IMR-90 (cell line): ENCODE measurements at regions not wholly inside any gene's neighbourhood (a gene's known extent, or its start where the extent isn't known, plus 50 kb on each side); places are given as distances from the start of the nearest gene placed in this dataset.

Source experiments
- ATAC-seq: fragments of 200-7000 bp; cut with Tn5 transposase; 2 replicates; pipeline ENCODE4 v1.9.1; 2020; ENCODE audit warnings: low read depth, mild to moderate bottlenecking, moderate library complexity
- BruUV-seq: library from RNA; stranded (reverse); fragments of 400-500 nt; replicated peaks from 2 replicates; lab custom pipeline; 2021; lab: Mats Ljungman, UMichigan
- CTCF ChIA-PET: fragments of 300-600 bp; formaldehyde crosslinking; extraction: SDS; loops from one replicate; lab custom pipeline; 2021; ENCODE audit warnings: antibody characterized with exemption; lab: Yijun Ruan, JAX
- POLR2A ChIA-PET: fragments of 300-600 bp; sonication (Branson Sonifier 250); formaldehyde crosslinking; loops from one replicate; lab custom pipeline; 2022; ENCODE audit warnings: antibody characterized with exemption; ENCODE audit not compliant: unreplicated experiment; lab: Charles Lee
- DNase-seq: peaks from one replicate; pipeline ENCODE4 v3.0.0; 2013
- H2AFZ ChIP-seq: replicated peaks from 2 replicates; pipeline ENCODE3; 2013; ENCODE audit warnings: low read length, mild to moderate bottlenecking; ENCODE audit not compliant: poor library complexity
- H2AK5ac ChIP-seq: 2 replicates; pipeline ENCODE4 v1.6.1; 2013; ENCODE audit warnings: low read depth, low read length, inconsistent platforms
- H2AK9ac ChIP-seq: replicated peaks from 2 replicates; pipeline ENCODE3; 2013; ENCODE audit warnings: mild to moderate bottlenecking, low read depth, low read length, moderate library complexity; ENCODE audit not compliant: poor library complexity
- H2BK120ac ChIP-seq: 2 replicates; pipeline ENCODE4 v1.6.1; 2013; ENCODE audit warnings: low read depth, low read length, inconsistent platforms
- H2BK15ac ChIP-seq: 3 replicates; pipeline ENCODE4 v1.6.1; 2013; ENCODE audit warnings: low read depth, low read length, inconsistent platforms
- H2BK20ac ChIP-seq: 2 replicates; pipeline ENCODE4 v1.6.1; 2013; ENCODE audit warnings: low read depth, mild to moderate bottlenecking, inconsistent platforms, low read length, moderate library complexity
- H2BK5ac ChIP-seq: 2 replicates; pipeline ENCODE4 v1.6.1; 2013; ENCODE audit warnings: mild to moderate bottlenecking, low read depth, low read length, inconsistent platforms; ENCODE audit not compliant: poor library complexity, severe bottlenecking
- H3K14ac ChIP-seq: replicated peaks from 2 replicates; pipeline ENCODE4 v1.6.1; 2013; ENCODE audit warnings: low read depth, low read length, inconsistent platforms
- H3K18ac ChIP-seq: 2 replicates; pipeline ENCODE4 v1.6.1; 2013; ENCODE audit warnings: low read depth, low read length, control low read depth
- H3K23ac ChIP-seq: 2 replicates; pipeline ENCODE4 v1.6.1; 2013; ENCODE audit warnings: low read depth, low read length, inconsistent platforms
- H3K27ac ChIP-seq: 2 replicates; pipeline ENCODE4 v1.5.1; 2013; ENCODE audit warnings: mild to moderate bottlenecking, control low read depth, low read length; ENCODE audit not compliant: insufficient read depth
- H3K27me3 ChIP-seq: 2 replicates; pipeline ENCODE4 v1.6.1; 2013; ENCODE audit warnings: low read length; ENCODE audit not compliant: control insufficient read depth, insufficient read depth
- H3K36me3 ChIP-seq: 2 replicates; pipeline ENCODE4 v1.6.1; 2013; ENCODE audit warnings: low read length, mixed read lengths; ENCODE audit not compliant: control insufficient read depth, insufficient read depth
- H3K4ac ChIP-seq: 2 replicates; pipeline ENCODE4 v1.6.1; 2013; ENCODE audit warnings: low read depth, low read length, inconsistent platforms
- H3K4me1 ChIP-seq: 2 replicates; pipeline ENCODE4 v1.6.1; 2013; ENCODE audit warnings: low read length, mixed read lengths; ENCODE audit not compliant: control insufficient read depth, insufficient read depth
- H3K4me2 ChIP-seq: 2 replicates; pipeline ENCODE4 v1.6.1; 2013; ENCODE audit warnings: low read depth, mild to moderate bottlenecking, control low read depth, low read length, moderate library complexity
- H3K4me3 ChIP-seq: 2 replicates; pipeline ENCODE4 v1.5.1; 2013; ENCODE audit warnings: low read depth, mild to moderate bottlenecking, control low read depth, low read length, moderate library complexity; ENCODE audit not compliant: insufficient read depth
- H3K56ac ChIP-seq: 2 replicates; pipeline ENCODE4 v1.6.1; 2013; ENCODE audit warnings: low read length, inconsistent platforms; ENCODE audit not compliant: insufficient read depth; ENCODE audit errors: extremely low read depth
- H3K79me1 ChIP-seq, 2 experiments: 2 replicates each; pipeline ENCODE4 v1.6.1; 2013; ENCODE audit warnings: low read length in 2 of 2, inconsistent platforms in 1 of 2, low read depth in 1 of 2
- H3K9ac ChIP-seq: 2 replicates; pipeline ENCODE4 v1.6.1; 2013; ENCODE audit warnings: low read depth, low read length, control low read depth
- H3K9me1 ChIP-seq: 2 replicates; pipeline ENCODE4 v1.6.1; 2013; ENCODE audit warnings: low read length, inconsistent platforms; ENCODE audit not compliant: insufficient read depth
- H3K9me3 ChIP-seq: 2 replicates; pipeline ENCODE4 v1.6.1; 2013; ENCODE audit warnings: low read length; ENCODE audit not compliant: control insufficient read depth, insufficient read depth
- H4K20me1 ChIP-seq: 2 replicates; pipeline ENCODE4 v1.6.1; 2013; ENCODE audit warnings: low read length, inconsistent platforms; ENCODE audit not compliant: insufficient read depth
- H4K5ac ChIP-seq: 2 replicates; pipeline ENCODE4 v1.6.1; 2013; ENCODE audit warnings: mild to moderate bottlenecking, low read depth, low read length, control low read depth
- H4K8ac ChIP-seq, 2 experiments: 2 replicates each; pipeline ENCODE4 v1.6.1; 2013; ENCODE audit warnings: low read depth in 2 of 2, low read length in 2 of 2, control low read depth in 1 of 2, inconsistent platforms in 1 of 2
- H4K91ac ChIP-seq: 2 replicates; pipeline ENCODE4 v1.6.1; 2013; ENCODE audit warnings: low read depth, low read length, inconsistent platforms; ENCODE audit not compliant: insufficient read depth
- BHLHE40 ChIP-seq: fragments of 150-350 bp; IDR thresholded peaks from 2 replicates; pipeline ENCODE4 v1.6.1; 2016; ENCODE audit warnings: mild to moderate bottlenecking, low read depth, low read length
- CEBPB ChIP-seq: IDR thresholded peaks from 2 replicates; pipeline ENCODE4 v1.6.1; 2012; ENCODE audit warnings: low read depth, low read length, improper control_type of control experiment
- CHD1 ChIP-seq: IDR thresholded peaks from 2 replicates; pipeline ENCODE4 v1.6.1; 2012; ENCODE audit warnings: low read depth, low read length, improper control_type of control experiment
- FOS ChIP-seq: fragments of 150-350 bp; IDR thresholded peaks from 2 replicates; pipeline ENCODE4 v1.6.1; 2016; ENCODE audit warnings: low read depth, low read length
- MAFK ChIP-seq: IDR thresholded peaks from 2 replicates; pipeline ENCODE4 v1.6.1; 2012; ENCODE audit warnings: low read depth, low read length, improper control_type of control experiment
- MAZ ChIP-seq: IDR thresholded peaks from 2 replicates; pipeline ENCODE4 v1.6.1; 2012; ENCODE audit warnings: low read depth, mild to moderate bottlenecking, low read length, improper control_type of control experiment, moderate library complexity, borderline replicate concordance
- MXI1 ChIP-seq: IDR thresholded peaks from 2 replicates; pipeline ENCODE4 v1.6.1; 2012; ENCODE audit warnings: low read depth, mild to moderate bottlenecking, low read length, moderate library complexity, borderline replicate concordance
- NFE2L2 ChIP-seq: fragments of 150-350 bp; IDR thresholded peaks from 2 replicates; pipeline ENCODE4 v1.6.1; 2016; ENCODE audit warnings: low read depth, mild to moderate bottlenecking, low read length
- POLR2A ChIP-seq: IDR thresholded peaks from 2 replicates; pipeline ENCODE4 v1.6.1; 2012; ENCODE audit warnings: mild to moderate bottlenecking, low read depth, low read length
- RAD21 ChIP-seq: IDR thresholded peaks from 2 replicates; pipeline ENCODE4 v1.6.1; 2012; ENCODE audit warnings: low read length, improper control_type of control experiment
- RCOR1 ChIP-seq: IDR thresholded peaks from 2 replicates; pipeline ENCODE4 v1.6.1; 2012; ENCODE audit warnings: mild to moderate bottlenecking, low read length, improper control_type of control experiment; ENCODE audit not compliant: insufficient replicate concordance
- RFX5 ChIP-seq: IDR thresholded peaks from 2 replicates; pipeline ENCODE4 v1.8.0; 2012; ENCODE audit warnings: low read depth, mild to moderate bottlenecking, low read length, moderate library complexity
- SMC3 ChIP-seq: fragments of 150-350 bp; IDR thresholded peaks from 2 replicates; pipeline ENCODE4 v1.6.1; 2016; ENCODE audit warnings: low read depth, mild to moderate bottlenecking, antibody characterized with exemption, low read length, moderate library complexity
- WGBS, 2 experiments: methylation state at CpG; one replicate each; pipeline versions ENCODE4 v1.1.5 to v1.1.7; 2013; ENCODE audit warnings: missing lambda C conversion rate in 2 of 2; ENCODE audit not compliant: insufficient read length in 1 of 2; ENCODE audit errors: extremely low coverage in 2 of 2; 5-methylcytosine and 5-hydroxymethylcytosine counted together
- dilution Hi-C: fragments of 300-500 bp; cut with HindIII; formaldehyde crosslinking; loops from one replicate; pipeline ENCODE4 v1.14.3; 2018; ENCODE audit warnings: low sequenced_read_pairs; ENCODE audit not compliant: unreplicated experiment
- in situ Hi-C: fragments of 300-500 bp; cut with MboI; formaldehyde crosslinking; loops from 3 replicates; pipeline ENCODE4 v1.14.3; 2019; ENCODE audit warnings: low sequenced_read_pairs, inconsistent platforms, mixed read lengths
- intact Hi-C: fragments of 100-400 bp; cut with micrococcal nuclease; formaldehyde crosslinking; loops from 2 replicates; pipeline ENCODE4 v1.10.0; 2022
- TF ChIP-seq, protein P1 (sequence below): conservative IDR thresholded peaks from 2 replicates; pipeline ENCODE4 v1.5.1; 2012; ENCODE audit warnings: mild to moderate bottlenecking, low read depth, low read length, improper control_type of control experiment
- TF ChIP-seq, protein P2 (sequence below): fragments of 150-350 bp; IDR thresholded peaks from 2 replicates; pipeline ENCODE4 v1.6.1; 2016; ENCODE audit warnings: low read depth, mild to moderate bottlenecking, low read length, moderate library complexity, borderline replicate concordance
- TF ChIP-seq, protein P3 (sequence below): fragments of 150-350 bp; IDR thresholded peaks from 2 replicates; pipeline ENCODE4 v1.6.1; 2017; ENCODE audit warnings: mild to moderate bottlenecking, antibody characterized with exemption, low read length, low read depth

DNA sequence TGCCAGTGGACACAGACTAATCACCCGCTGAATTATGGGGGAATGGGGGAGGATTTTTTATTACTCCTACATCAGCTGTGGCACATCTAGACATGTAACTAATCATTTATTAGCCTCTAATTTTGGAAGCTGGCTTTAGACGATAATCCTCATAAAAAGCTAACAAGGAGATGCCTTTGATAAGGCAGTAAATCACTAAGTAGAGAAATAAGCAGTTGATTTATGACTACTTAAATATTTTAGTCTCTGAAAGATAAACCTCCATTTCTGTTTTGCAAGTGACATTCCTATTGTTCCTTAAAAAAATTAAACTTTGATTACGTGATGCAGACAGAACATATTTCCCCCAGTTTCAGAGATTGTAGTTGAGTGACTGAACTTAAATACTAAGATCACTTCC, 206.4 kb upstream of the CDKN2B start:
- no peak overlapping the region; the same call in 1 of the 2 replicates for H2BK20ac ChIP-seq
- H3K4me2 ChIP-seq = no peak overlapping the region
- H3K23ac ChIP-seq = no peak overlapping the region
- H3K18ac ChIP-seq = no peak overlapping the region
- H3K27me3 ChIP-seq = no peaks in the 10 kb centered on the region
- no peak overlapping the region for H3K27ac ChIP-seq
- intact Hi-C loops (no loop called here), dilution Hi-C loops (no loop called here), in situ Hi-C loops (no loop called here)
- no peak overlapping the region for H2AK9ac ChIP-seq
- no peak overlapping the region for H2BK120ac ChIP-seq
- peaks cover 8% of the 10 kb centered on the region for H3K4me1 ChIP-seq
- no peak overlapping the region for H4K5ac ChIP-seq
- H4K8ac ChIP-seq = no peak overlapping the region
- WGBS, 2 experiments = no CpG with 5 or more reads among the region's 3 CpGs
- no peak overlapping the region for H3K4me3 ChIP-seq
- H2AK5ac ChIP-seq = no peak overlapping the region
- ATAC-seq (no peak), DNase-seq (no peak)
- no TSS peak for BruUV-seq
- H3K9me3 ChIP-seq = no peaks in the 10 kb centered on the region
- no peak overlapping the region for H3K14ac ChIP-seq
- TF ChIP-seq RCOR1 = no peak
- no peak for TF ChIP-seq POLR2A
- no peak for TF ChIP-seq RFX5
- no peak for TF ChIP-seq CEBPB
- no peak for TF ChIP-seq MAFK
- TF ChIP-seq MXI1 = no peak
- no peak for TF ChIP-seq NFE2L2
- TF ChIP-seq RAD21 = no peak
- TF ChIP-seq CHD1 = no peak
- TF ChIP-seq BHLHE40 = no peak
- TF ChIP-seq, protein P1, sequence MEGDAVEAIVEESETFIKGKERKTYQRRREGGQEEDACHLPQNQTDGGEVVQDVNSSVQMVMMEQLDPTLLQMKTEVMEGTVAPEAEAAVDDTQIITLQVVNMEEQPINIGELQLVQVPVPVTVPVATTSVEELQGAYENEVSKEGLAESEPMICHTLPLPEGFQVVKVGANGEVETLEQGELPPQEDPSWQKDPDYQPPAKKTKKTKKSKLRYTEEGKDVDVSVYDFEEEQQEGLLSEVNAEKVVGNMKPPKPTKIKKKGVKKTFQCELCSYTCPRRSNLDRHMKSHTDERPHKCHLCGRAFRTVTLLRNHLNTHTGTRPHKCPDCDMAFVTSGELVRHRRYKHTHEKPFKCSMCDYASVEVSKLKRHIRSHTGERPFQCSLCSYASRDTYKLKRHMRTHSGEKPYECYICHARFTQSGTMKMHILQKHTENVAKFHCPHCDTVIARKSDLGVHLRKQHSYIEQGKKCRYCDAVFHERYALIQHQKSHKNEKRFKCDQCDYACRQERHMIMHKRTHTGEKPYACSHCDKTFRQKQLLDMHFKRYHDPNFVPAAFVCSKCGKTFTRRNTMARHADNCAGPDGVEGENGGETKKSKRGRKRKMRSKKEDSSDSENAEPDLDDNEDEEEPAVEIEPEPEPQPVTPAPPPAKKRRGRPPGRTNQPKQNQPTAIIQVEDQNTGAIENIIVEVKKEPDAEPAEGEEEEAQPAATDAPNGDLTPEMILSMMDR = no peak
- TF ChIP-seq SMC3 = no peak
- TF ChIP-seq, protein P2, sequence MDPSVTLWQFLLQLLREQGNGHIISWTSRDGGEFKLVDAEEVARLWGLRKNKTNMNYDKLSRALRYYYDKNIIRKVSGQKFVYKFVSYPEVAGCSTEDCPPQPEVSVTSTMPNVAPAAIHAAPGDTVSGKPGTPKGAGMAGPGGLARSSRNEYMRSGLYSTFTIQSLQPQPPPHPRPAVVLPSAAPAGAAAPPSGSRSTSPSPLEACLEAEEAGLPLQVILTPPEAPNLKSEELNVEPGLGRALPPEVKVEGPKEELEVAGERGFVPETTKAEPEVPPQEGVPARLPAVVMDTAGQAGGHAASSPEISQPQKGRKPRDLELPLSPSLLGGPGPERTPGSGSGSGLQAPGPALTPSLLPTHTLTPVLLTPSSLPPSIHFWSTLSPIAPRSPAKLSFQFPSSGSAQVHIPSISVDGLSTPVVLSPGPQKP = no peak
- no peak for TF ChIP-seq FOS
- TF ChIP-seq, protein P3, sequence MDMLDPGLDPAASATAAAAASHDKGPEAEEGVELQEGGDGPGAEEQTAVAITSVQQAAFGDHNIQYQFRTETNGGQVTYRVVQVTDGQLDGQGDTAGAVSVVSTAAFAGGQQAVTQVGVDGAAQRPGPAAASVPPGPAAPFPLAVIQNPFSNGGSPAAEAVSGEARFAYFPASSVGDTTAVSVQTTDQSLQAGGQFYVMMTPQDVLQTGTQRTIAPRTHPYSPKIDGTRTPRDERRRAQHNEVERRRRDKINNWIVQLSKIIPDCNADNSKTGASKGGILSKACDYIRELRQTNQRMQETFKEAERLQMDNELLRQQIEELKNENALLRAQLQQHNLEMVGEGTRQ = no peak
- TF ChIP-seq MAZ = no peak
- no peak overlapping the region; the same call in 1 of the 2 replicates for H3K4ac ChIP-seq
- H2BK15ac ChIP-seq = 0 out of 3 replicates have a peak overlapping the region, but pooled peaks have one; percentile 5
- H3K9me1 ChIP-seq = no peaks in the 10 kb centered on the region
- no peak overlapping the region for H2AFZ ChIP-seq
- ChIA-PET CTCF (no interaction called here), POLR2A (no interaction called here)
- no peaks in the 10 kb centered on the region for H4K20me1 ChIP-seq
- no peaks in the 10 kb centered on the region for H3K36me3 ChIP-seq
- no peaks in the 10 kb centered on the region for H3K79me1 ChIP-seq
- no peak overlapping the region for H3K9ac ChIP-seq
- H3K56ac ChIP-seq = no peak overlapping the region
- no peak overlapping the region for H4K91ac ChIP-seq
- H2BK5ac ChIP-seq = no peak overlapping the region
